Hepatocyte (in vitro differentiated cells): ENCODE measurements at regions not wholly inside any gene's neighbourhood (a gene's known extent, or its start where the extent isn't known, plus 50 kb on each side); places are given as distances from the start of the nearest gene placed in this dataset.

Experiments
- DNase-seq: peaks from one replicate; pipeline ENCODE4 v3.0.0-alpha.2; 2016; ENCODE audit warnings: low spot score
- H2AFZ ChIP-seq: fragments of 200-600 bp; sonication (generic); 2 replicates; pipeline ENCODE4 v1.6.0; 2016; ENCODE audit warnings: antibody characterized with exemption, mild to moderate bottlenecking
- H3K27ac ChIP-seq: fragments of 200-600 bp; sonication (generic); 2 replicates; pipeline ENCODE4 v1.5.1; 2016; ENCODE audit warnings: mild to moderate bottlenecking
- H3K27me3 ChIP-seq: fragments of 200-600 bp; sonication (generic); 2 replicates; pipeline ENCODE4 v1.6.1; 2016
- H3K36me3 ChIP-seq: fragments of 200-600 bp; sonication (generic); replicated peaks from 2 replicates; pipeline ENCODE4 v1.5.1; 2016; ENCODE audit warnings: low read depth; ENCODE audit not compliant: insufficient read depth
- H3K4me1 ChIP-seq: fragments of 200-600 bp; sonication (generic); 2 replicates; pipeline ENCODE4 v1.5.1; 2016; ENCODE audit warnings: mild to moderate bottlenecking, moderate library complexity; ENCODE audit not compliant: insufficient read depth
- H3K4me2 ChIP-seq: fragments of 200-600 bp; sonication (generic); 2 replicates; pipeline ENCODE4 v1.6.0; 2016
- H3K4me3 ChIP-seq: fragments of 200-600 bp; sonication (generic); 2 replicates; pipeline ENCODE4 v1.5.1; 2016; ENCODE audit warnings: mild to moderate bottlenecking
- H3K79me2 ChIP-seq: fragments of 200-600 bp; sonication (generic); 2 replicates; pipeline ENCODE4 v1.6.0; 2017; ENCODE audit warnings: mild to moderate bottlenecking
- H3K9me2 ChIP-seq: fragments of 200-600 bp; sonication (generic); replicated peaks from 2 replicates; pipeline ENCODE4 v1.6.0; 2017; ENCODE audit warnings: mild to moderate bottlenecking; ENCODE audit not compliant: insufficient read depth
- H3K9me3 ChIP-seq: fragments of 200-600 bp; sonication (generic); 2 replicates; pipeline ENCODE4 v1.5.1; 2016; ENCODE audit warnings: low read depth, mild to moderate bottlenecking
- H4K20me1 ChIP-seq: fragments of 200-600 bp; sonication (generic); 2 replicates; pipeline ENCODE4 v1.6.0; 2016; ENCODE audit warnings: mild to moderate bottlenecking; ENCODE audit not compliant: insufficient read depth, poor library complexity, severe bottlenecking
- EZH2 ChIP-seq: fragments of 200-600 bp; sonication (generic); IDR thresholded peaks from 2 replicates; pipeline ENCODE4 v1.6.1; 2016; ENCODE audit warnings: antibody characterized with exemption, mild to moderate bottlenecking, borderline replicate concordance
- EZH2phosphoT487 ChIP-seq: fragments of 200-600 bp; sonication (generic); IDR thresholded peaks from one replicate; pipeline ENCODE4 v1.6.1; 2018; ENCODE audit warnings: antibody characterized with exemption, mild to moderate bottlenecking, low read depth, moderate library complexity; ENCODE audit not compliant: unreplicated experiment, severe bottlenecking
- WGBS: methylation state at CpG from one replicate; pipeline ENCODE4 v1.1.6; 2016; ENCODE audit warnings: low lambda C conversion rate; ENCODE audit errors: missing lambda C conversion rate; 5-methylcytosine and 5-hydroxymethylcytosine counted together
- TF ChIP-seq, protein P1 (sequence below): fragments of 200-600 bp; sonication (generic); IDR thresholded peaks from 2 replicates; pipeline ENCODE4 v1.5.1; 2016; ENCODE audit warnings: antibody characterized with exemption, mild to moderate bottlenecking; ENCODE audit not compliant: poor library complexity

DNA sequence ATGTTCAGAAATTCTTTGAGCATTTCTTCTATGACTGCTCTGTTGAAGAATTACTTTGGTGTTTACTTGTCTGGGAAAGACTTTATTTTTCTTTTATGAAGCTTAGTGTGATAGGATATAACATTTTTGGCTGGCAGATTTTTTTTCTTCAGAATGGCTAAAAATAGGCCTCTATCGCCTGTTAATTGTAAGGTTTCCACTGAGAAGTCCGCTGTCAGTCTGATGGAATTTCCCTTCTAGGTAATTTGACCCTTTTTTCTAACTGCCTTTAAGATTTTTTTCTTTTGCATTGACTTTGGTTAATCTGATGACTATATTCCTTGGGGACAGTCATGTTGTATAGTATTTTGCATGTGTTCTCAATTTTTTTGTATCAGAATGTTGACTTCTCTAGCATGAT lies 590.7 kb downstream of the ADCYAP1 start:
- TF ChIP-seq EZH2 (no peak), EZH2phosphoT487 (no peak)
- TF ChIP-seq, protein P1, sequence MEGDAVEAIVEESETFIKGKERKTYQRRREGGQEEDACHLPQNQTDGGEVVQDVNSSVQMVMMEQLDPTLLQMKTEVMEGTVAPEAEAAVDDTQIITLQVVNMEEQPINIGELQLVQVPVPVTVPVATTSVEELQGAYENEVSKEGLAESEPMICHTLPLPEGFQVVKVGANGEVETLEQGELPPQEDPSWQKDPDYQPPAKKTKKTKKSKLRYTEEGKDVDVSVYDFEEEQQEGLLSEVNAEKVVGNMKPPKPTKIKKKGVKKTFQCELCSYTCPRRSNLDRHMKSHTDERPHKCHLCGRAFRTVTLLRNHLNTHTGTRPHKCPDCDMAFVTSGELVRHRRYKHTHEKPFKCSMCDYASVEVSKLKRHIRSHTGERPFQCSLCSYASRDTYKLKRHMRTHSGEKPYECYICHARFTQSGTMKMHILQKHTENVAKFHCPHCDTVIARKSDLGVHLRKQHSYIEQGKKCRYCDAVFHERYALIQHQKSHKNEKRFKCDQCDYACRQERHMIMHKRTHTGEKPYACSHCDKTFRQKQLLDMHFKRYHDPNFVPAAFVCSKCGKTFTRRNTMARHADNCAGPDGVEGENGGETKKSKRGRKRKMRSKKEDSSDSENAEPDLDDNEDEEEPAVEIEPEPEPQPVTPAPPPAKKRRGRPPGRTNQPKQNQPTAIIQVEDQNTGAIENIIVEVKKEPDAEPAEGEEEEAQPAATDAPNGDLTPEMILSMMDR: no peak

DNA sequence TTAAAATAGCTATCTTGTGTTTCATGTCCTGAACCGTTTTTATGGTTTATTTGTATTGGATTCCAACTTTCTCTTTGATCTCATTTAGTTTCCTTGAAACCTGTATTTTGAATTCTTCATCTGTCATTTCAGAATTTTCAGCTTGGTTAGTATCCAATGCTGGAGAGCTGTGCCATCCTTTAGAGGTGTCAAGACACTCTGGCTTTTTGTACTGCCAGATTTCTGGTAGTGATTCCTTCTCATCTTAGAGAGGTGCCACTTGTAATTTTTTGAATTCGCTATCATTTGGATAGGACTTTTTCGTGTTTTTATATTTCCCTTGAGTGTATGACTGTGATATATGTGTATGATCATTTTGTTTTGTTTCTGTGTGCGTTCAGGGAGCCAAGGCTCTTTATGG lies 591.4 kb downstream of the ADCYAP1 start:
- Histone ChIP-seq H3K79me2 (no peaks in the 10 kb centered on the region), H3K27ac (no peak overlapping the region), H3K4me2 (no peak overlapping the region), H4K20me1 (no peaks in the 10 kb centered on the region), H3K27me3 (no peaks in the 10 kb centered on the region), H2AFZ (no peak overlapping the region), H3K36me3 (no peaks in the 10 kb centered on the region), H3K4me3 (no peak overlapping the region), H3K4me1 (no peaks in the 10 kb centered on the region), H3K9me2 (no peaks in the 10 kb centered on the region), H3K9me3 (no peaks in the 10 kb centered on the region)
- WGBS: 82% methylated on average over 4 of the region's 4 CpGs
- TF ChIP-seq EZH2phosphoT487 (no peak), EZH2 (no peak)
- TF ChIP-seq, protein P1: no peak
- no peak for DNase-seq

More for the DNA sequence above, 590.7 kb downstream of the ADCYAP1 start:
- Histone ChIP-seq H3K4me1 (no peaks in the 10 kb centered on the region), H2AFZ (no peak overlapping the region), H3K4me2 (no peak overlapping the region), H3K27ac (no peak overlapping the region), H3K36me3 (no peaks in the 10 kb centered on the region), H3K9me2 (no peaks in the 10 kb centered on the region), H4K20me1 (no peaks in the 10 kb centered on the region), H3K27me3 (no peaks in the 10 kb centered on the region), H3K79me2 (no peaks in the 10 kb centered on the region), H3K9me3 (no peaks in the 10 kb centered on the region), H3K4me3 (no peak overlapping the region)
- no peak for DNase-seq
- 98% methylated on average over 2 of the region's 2 CpGs for WGBS

DNA sequence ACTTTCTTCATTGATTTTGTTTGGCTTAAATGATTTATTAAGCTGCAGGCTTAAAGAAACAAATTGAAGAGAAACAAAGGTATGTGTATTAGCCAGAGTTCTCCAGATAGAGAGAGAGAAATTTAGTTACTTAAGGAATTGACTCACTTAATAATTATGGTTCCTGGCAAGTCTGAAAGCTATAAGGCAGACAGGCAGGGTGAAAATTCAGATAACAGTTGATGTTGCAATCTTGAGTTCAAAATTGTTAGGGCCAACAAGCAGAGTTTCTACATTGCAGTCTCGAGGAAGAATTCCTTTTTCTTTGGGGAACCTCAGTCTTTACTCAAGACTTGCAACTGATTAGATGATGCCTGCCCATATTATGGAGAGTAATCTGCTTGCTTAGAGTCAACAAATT lies 593.5 kb downstream of the ADCYAP1 start:
- no peaks in the 10 kb centered on the region for H4K20me1 ChIP-seq

More for the DNA sequence above, 593.5 kb downstream of the ADCYAP1 start:
- Histone ChIP-seq H3K4me2 (no peak overlapping the region), H3K4me3 (no peak overlapping the region), H3K27me3 (no peaks in the 10 kb centered on the region), H3K79me2 (no peaks in the 10 kb centered on the region), H3K36me3 (no peaks in the 10 kb centered on the region), H3K9me3 (no peaks in the 10 kb centered on the region), H2AFZ (no peak overlapping the region), H3K27ac (no peak overlapping the region), H3K4me1 (no peaks in the 10 kb centered on the region), H3K9me2 (no peaks in the 10 kb centered on the region)
- DNase-seq: no peak
- WGBS: 71% methylated on average over 1 of the region's 1 CpG
- TF ChIP-seq, protein P1: no peak
- TF ChIP-seq EZH2: no peak
- TF ChIP-seq EZH2phosphoT487: no peak
